Endothelial cell of umbilical vein (primary cell): ENCODE measurements at regions not wholly inside any gene's neighbourhood (a gene's known extent, or its start where the extent isn't known, plus 50 kb on each side); places are given as distances from the start of the nearest gene placed in this dataset.

Source experiments
- BruUV-seq: library from RNA; stranded (reverse); fragments of 400-500 nt; replicated peaks from 2 replicates; lab custom pipeline; 2021; lab: Mats Ljungman, UMichigan
- CTCF ChIA-PET: fragments of 300-600, 350-600 bp; sonication (Branson Sonifier 250); formaldehyde crosslinking; loops from one replicate; lab custom pipeline; 2021; ENCODE audit warnings: antibody characterized with exemption, inconsistent platforms; lab: Charles Lee
- POLR2A ChIA-PET: fragments of 300-600, 350-600 bp; sonication (Branson Sonifier 250); formaldehyde crosslinking; loops from one replicate; lab custom pipeline; 2021; ENCODE audit warnings: antibody characterized with exemption, inconsistent platforms; lab: Charles Lee
- DNase-seq: peaks from one replicate; pipeline ENCODE4 v3.0.0-alpha.2; 2011; ENCODE audit warnings: low read depth, low spot score
- FAIRE-seq: peaks from 2 replicates; lab custom pipeline; 2011; peaks lifted over from hg19 to GRCh38; lab: Jason Lieb, UNC
- H2AFZ ChIP-seq: 2 replicates; pipeline ENCODE4 v1.6.0; 2012; ENCODE audit warnings: low read depth, low read length, control low read depth, inconsistent platforms
- H3K27ac ChIP-seq: 2 replicates; pipeline ENCODE4 v1.5.1; 2011; ENCODE audit warnings: low read depth, mild to moderate bottlenecking, control low read depth, low read length, moderate library complexity; ENCODE audit not compliant: insufficient read depth
- H3K27me3 ChIP-seq, 2 experiments: 2 replicates each; pipeline versions ENCODE4 v1.6.0 to v1.6.1; 2011; ENCODE audit warnings: low read length in 2 of 2, mixed read lengths in 1 of 2; ENCODE audit not compliant: control insufficient read depth in 2 of 2, insufficient read depth in 2 of 2
- H3K36me3 ChIP-seq, 2 experiments: 2 replicates in 1 of 2; 3 replicates in 1 of 2; pipeline ENCODE4 v1.5.1; 2011; ENCODE audit warnings: low read length in 2 of 2, mild to moderate bottlenecking in 1 of 2, moderate library complexity in 1 of 2; ENCODE audit not compliant: control insufficient read depth in 2 of 2, insufficient read depth in 2 of 2; ENCODE audit errors: extremely low read depth in 1 of 2
- H3K4me1 ChIP-seq: 3 replicates; pipeline ENCODE4 v1.5.1; 2011; ENCODE audit warnings: mild to moderate bottlenecking, low read length; ENCODE audit not compliant: control insufficient read depth, insufficient read depth; ENCODE audit errors: extremely low read depth
- H3K4me2 ChIP-seq: 2 replicates; pipeline ENCODE4 v1.6.1; 2011; ENCODE audit warnings: low read length, control low read depth, mixed read lengths; ENCODE audit not compliant: insufficient read depth
- H3K4me3 ChIP-seq, 3 experiments: fragments of 200-600 bp in 1 of 3; sonication (generic), shearing (Covaris generic) in 1 of 3; replicated peaks in 1 of 3; 2 replicates each; pipeline ENCODE4 v1.5.1; 2011 to 2016; ENCODE audit warnings: control low read depth in 3 of 3, low read length in 3 of 3, mild to moderate bottlenecking in 2 of 3, inconsistent platforms in 1 of 3, low read depth in 1 of 3, moderate library complexity in 1 of 3; ENCODE audit not compliant: insufficient read depth in 1 of 3
- H3K79me2 ChIP-seq: 2 replicates; pipeline ENCODE4 v1.6.0; 2012; ENCODE audit warnings: low read length, inconsistent platforms; ENCODE audit not compliant: control insufficient read depth, insufficient read depth
- H3K9ac ChIP-seq: replicated peaks from 2 replicates; pipeline ENCODE3; 2011; ENCODE audit warnings: low read length, control low read depth; ENCODE audit not compliant: insufficient read depth; ENCODE audit errors: extremely low read depth
- H3K9me1 ChIP-seq: replicated peaks from 3 replicates; pipeline ENCODE4 v1.6.0; 2011; ENCODE audit warnings: mild to moderate bottlenecking, low read length; ENCODE audit not compliant: control insufficient read depth, insufficient read depth; ENCODE audit errors: extremely low read depth
- H3K9me3 ChIP-seq: replicated peaks from 2 replicates; pipeline ENCODE4 v1.5.1; 2012; ENCODE audit warnings: low read length, inconsistent platforms; ENCODE audit not compliant: control insufficient read depth, insufficient read depth
- H4K20me1 ChIP-seq: replicated peaks from 2 replicates; pipeline ENCODE3; 2011; ENCODE audit warnings: mild to moderate bottlenecking, low read length; ENCODE audit not compliant: control insufficient read depth, insufficient read depth; ENCODE audit errors: extremely low read depth
- EZH2 ChIP-seq: IDR thresholded peaks from 2 replicates; pipeline ENCODE4 v1.6.1; 2012; ENCODE audit warnings: borderline replicate concordance, low read depth, mild to moderate bottlenecking, moderate library complexity, low read length, inconsistent platforms; ENCODE audit not compliant: severe bottlenecking
- FOS ChIP-seq: IDR thresholded peaks from 2 replicates; pipeline ENCODE4 v1.6.1; 2011; ENCODE audit warnings: mild to moderate bottlenecking, low read length, moderate library complexity, borderline replicate concordance; ENCODE audit not compliant: insufficient read depth
- GATA2 ChIP-seq: IDR thresholded peaks from 2 replicates; pipeline ENCODE4 v1.7.0; 2011; ENCODE audit warnings: low read depth, mild to moderate bottlenecking, moderate library complexity, mixed read lengths, low read length; ENCODE audit not compliant: insufficient read length, insufficient read depth
- JUN ChIP-seq: IDR thresholded peaks from 2 replicates; pipeline ENCODE4 v1.6.1; 2011; ENCODE audit warnings: borderline replicate concordance, low read depth; ENCODE audit not compliant: insufficient read length, insufficient read depth
- MAX ChIP-seq: IDR thresholded peaks from 2 replicates; pipeline ENCODE4 v1.6.1; 2011; ENCODE audit not compliant: insufficient read depth, insufficient read length
- MYC ChIP-seq: IDR thresholded peaks from one replicate; pipeline ENCODE4 v1.6.1; 2011; ENCODE audit warnings: mild to moderate bottlenecking, low read depth, low read length
- POLR2A ChIP-seq: IDR thresholded peaks from 2 replicates; pipeline ENCODE4 v1.6.1; 2012; ENCODE audit warnings: low read depth, mild to moderate bottlenecking, control low read depth, low read length
- POLR2AphosphoS5 ChIP-seq: IDR thresholded peaks from 2 replicates; pipeline ENCODE4 v1.6.1; 2012; ENCODE audit warnings: low read depth, mild to moderate bottlenecking, control low read depth, low read length, moderate library complexity; ENCODE audit not compliant: insufficient read depth
- dilution Hi-C: fragments of 300-500 bp; cut with MboI; formaldehyde crosslinking; loops from one replicate; pipeline ENCODE4 v1.15.0; 2019; ENCODE audit warnings: low sequenced_read_pairs; ENCODE audit not compliant: extremely low pct_ligation_motif_present
- intact Hi-C: fragments of 100-400 bp; cut with micrococcal nuclease; formaldehyde crosslinking; loops from one replicate; pipeline ENCODE4 v1.10.0; 2022
- TF ChIP-seq, protein P1 (sequence below), 2 donors: IDR thresholded peaks; 1 replicate in 1 of 2; 2 replicates in 1 of 2; pipeline ENCODE4 v1.5.1; 2011; ENCODE audit warnings: low read length in 2 of 2, mild to moderate bottlenecking in 2 of 2, moderate library complexity in 2 of 2, control low read depth in 1 of 2, inconsistent platforms in 1 of 2, low read depth in 1 of 2; ENCODE audit not compliant: insufficient read depth in 1 of 2; ENCODE audit errors: extremely low read depth in 1 of 2

DNA sequence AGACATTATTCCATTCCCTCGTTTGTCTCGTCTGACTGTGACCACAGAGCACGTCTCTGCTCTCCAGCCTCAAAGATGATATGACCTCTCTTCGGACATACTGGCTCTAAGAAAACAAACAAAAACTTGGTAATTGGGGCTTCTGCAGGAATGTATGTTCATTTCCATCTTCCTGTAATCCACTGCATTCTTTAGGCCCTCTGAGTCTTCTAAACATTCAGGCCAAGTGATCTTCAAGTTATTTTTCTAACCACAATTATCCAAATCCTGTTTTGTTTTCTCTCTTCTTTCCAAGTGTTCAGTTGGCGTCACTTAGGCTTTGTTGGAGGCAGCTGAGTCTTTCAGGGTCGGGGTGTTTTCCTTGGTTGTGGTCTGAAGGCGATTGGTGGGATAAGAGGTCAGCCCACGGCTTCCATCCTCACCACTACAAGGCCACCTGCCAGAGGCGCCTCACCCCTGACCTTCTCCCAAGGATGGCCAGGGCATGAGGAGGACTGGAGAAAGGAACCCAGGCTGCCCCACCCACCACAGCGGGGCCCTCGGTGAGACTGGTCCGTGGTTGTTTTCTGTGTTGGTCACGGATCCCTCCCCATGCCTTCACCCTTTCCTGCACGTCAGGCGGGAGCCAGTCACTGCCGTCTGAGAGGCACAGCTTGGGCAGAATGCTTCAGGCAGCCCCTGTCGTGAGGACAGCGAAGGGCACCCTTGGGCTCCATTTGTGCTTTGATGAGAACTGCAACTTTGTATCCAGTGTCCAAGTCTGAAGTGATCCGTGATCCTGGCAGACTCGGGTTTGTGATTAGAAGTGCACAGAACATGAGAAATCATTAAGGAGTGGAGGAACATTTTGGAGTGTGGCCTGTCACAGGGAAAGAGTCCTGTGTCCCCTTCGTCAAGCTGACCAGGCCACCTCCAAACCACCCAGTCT, 88.6 kb upstream of the FHL2 start:
- ChIA-PET POLR2A (no interaction called here), CTCF (no interaction called here)
- Histone ChIP-seq H3K9me1 (no peaks in the 10 kb centered on the region), H3K79me2 (no peaks in the 10 kb centered on the region), H3K4me2 (no peak overlapping the region), H3K9ac (no peak overlapping the region), H3K9me3 (no peaks in the 10 kb centered on the region), H3K4me1 (no peaks in the 10 kb centered on the region), H2AFZ (no peak overlapping the region), H4K20me1 (no peaks in the 10 kb centered on the region), H3K27me3 (peaks cover 7 to 10% of the 10 kb centered on the region in 2 experiments), H3K4me3 (no peak overlapping the region), H3K27ac (no peak overlapping the region), H3K36me3 (no peaks in the 10 kb centered on the region)
- BruUV-seq, result no TSS peak
- DNase-seq (no peak), FAIRE-seq (no peak)
- TF ChIP-seq POLR2AphosphoS5 (no peak), FOS (no peak), POLR2A (no peak), JUN (no peak), MYC (no peak), GATA2 (no peak), MAX (no peak), EZH2 (no peak)
- TF ChIP-seq, protein P1, sequence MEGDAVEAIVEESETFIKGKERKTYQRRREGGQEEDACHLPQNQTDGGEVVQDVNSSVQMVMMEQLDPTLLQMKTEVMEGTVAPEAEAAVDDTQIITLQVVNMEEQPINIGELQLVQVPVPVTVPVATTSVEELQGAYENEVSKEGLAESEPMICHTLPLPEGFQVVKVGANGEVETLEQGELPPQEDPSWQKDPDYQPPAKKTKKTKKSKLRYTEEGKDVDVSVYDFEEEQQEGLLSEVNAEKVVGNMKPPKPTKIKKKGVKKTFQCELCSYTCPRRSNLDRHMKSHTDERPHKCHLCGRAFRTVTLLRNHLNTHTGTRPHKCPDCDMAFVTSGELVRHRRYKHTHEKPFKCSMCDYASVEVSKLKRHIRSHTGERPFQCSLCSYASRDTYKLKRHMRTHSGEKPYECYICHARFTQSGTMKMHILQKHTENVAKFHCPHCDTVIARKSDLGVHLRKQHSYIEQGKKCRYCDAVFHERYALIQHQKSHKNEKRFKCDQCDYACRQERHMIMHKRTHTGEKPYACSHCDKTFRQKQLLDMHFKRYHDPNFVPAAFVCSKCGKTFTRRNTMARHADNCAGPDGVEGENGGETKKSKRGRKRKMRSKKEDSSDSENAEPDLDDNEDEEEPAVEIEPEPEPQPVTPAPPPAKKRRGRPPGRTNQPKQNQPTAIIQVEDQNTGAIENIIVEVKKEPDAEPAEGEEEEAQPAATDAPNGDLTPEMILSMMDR (IDR thresholded peaks at IDR 0.05; ENCODE audit: extremely low read depth in 1 of 2, insufficient read depth in 1 of 2, low read depth in 1 of 2, low read length in 2 of 2), result no peak
- intact Hi-C loops, result no loop called here
- dilution Hi-C loops, result no loop called here
